CD4-positive, alpha-beta T cell (primary cell): ENCODE measurements at regions not wholly inside any gene's neighbourhood (a gene's known extent, or its start where the extent isn't known, plus 50 kb on each side); places are given as distances from the start of the nearest gene placed in this dataset.

ENCODE experiments used
- ATAC-seq: fragments of 200-7000 bp; cut with Tn5 transposase; one replicate; pipeline ENCODE4 v1.10.0; 2022; ENCODE audit warnings: mild to moderate bottlenecking; ENCODE audit not compliant: poor library complexity
- CTCF ChIA-PET: fragments of 350-600 bp; sonication (Branson Sonifier 250); formaldehyde crosslinking; loops from one replicate; lab custom pipeline; 2021; ENCODE audit warnings: antibody characterized with exemption, inconsistent platforms; lab: Charles Lee
- POLR2A ChIA-PET: fragments of 350-600 bp; sonication (Branson Sonifier 250); formaldehyde crosslinking; loops from one replicate; lab custom pipeline; 2021; ENCODE audit warnings: antibody characterized with exemption, inconsistent platforms; lab: Charles Lee
- DNase-seq, 14 experiments: peaks; one replicate each; pipeline ENCODE4 v3.0.0-alpha.2; 2013 to 2020; ENCODE audit warnings: mixed read lengths in 2 of 14
- H3K27ac ChIP-seq, 2 donors: one replicate each; pipeline versions ENCODE4 v1.5.1 to v1.7.0; 2013; ENCODE audit warnings: low read length in 2 of 2, low read depth in 1 of 2, mild to moderate bottlenecking in 1 of 2
- H3K27me3 ChIP-seq, 2 experiments: 1 replicate in 1 of 2; 2 replicates in 1 of 2; pipeline versions ENCODE4 v1.6.1 to v1.7.0; 2013; ENCODE audit warnings: low read length in 2 of 2, control low read depth in 1 of 2, mild to moderate bottlenecking in 1 of 2, moderate library complexity in 1 of 2; ENCODE audit not compliant: insufficient read depth in 2 of 2, control insufficient read depth in 1 of 2
- H3K36me3 ChIP-seq: one replicate; pipeline ENCODE4 v1.6.1; 2013; ENCODE audit warnings: low read length, control low read depth; ENCODE audit not compliant: insufficient read depth
- H3K4me1 ChIP-seq: one replicate; pipeline ENCODE4 v1.6.1; 2013; ENCODE audit warnings: low read length, control low read depth; ENCODE audit not compliant: insufficient read depth
- H3K4me3 ChIP-seq: one replicate; pipeline ENCODE4 v1.5.1; 2013; ENCODE audit warnings: mild to moderate bottlenecking, low read length, moderate library complexity
- H3K9me3 ChIP-seq, 2 experiments: 1 replicate in 1 of 2; 2 replicates in 1 of 2; pipeline versions ENCODE4 v1.6.1 to v1.7.0; 2013; ENCODE audit warnings: low read length in 2 of 2, mild to moderate bottlenecking in 2 of 2, control low read depth in 1 of 2, moderate library complexity in 1 of 2; ENCODE audit not compliant: control insufficient read depth in 1 of 2, insufficient read depth in 1 of 2
- H3K27ac Mint-ChIP-seq: one replicate; pipeline ENCODE4 v1.8.0; 2020; ENCODE audit warnings: mixed read lengths
- H3K27me3 Mint-ChIP-seq: one replicate; pipeline ENCODE4 v1.8.0; 2021; ENCODE audit warnings: mixed read lengths
- H3K36me3 Mint-ChIP-seq: one replicate; pipeline ENCODE4 v1.8.0; 2021; ENCODE audit warnings: low read depth, mixed read lengths
- H3K4me1 Mint-ChIP-seq: one replicate; pipeline ENCODE4 v1.8.0; 2021; ENCODE audit warnings: low read depth, mixed read lengths
- H3K4me3 Mint-ChIP-seq: one replicate; pipeline ENCODE4 v1.8.0; 2020; ENCODE audit warnings: mild to moderate bottlenecking, mixed read lengths
- H3K9me3 Mint-ChIP-seq: one replicate; pipeline ENCODE4 v1.8.0; 2020; ENCODE audit warnings: mixed read lengths
- CTCF ChIP-seq: fragments of 200-600 bp; IDR thresholded peaks from one replicate; pipeline ENCODE4 v1.8.0; 2022; ENCODE audit warnings: antibody characterized with exemption, mild to moderate bottlenecking
- intact Hi-C, 2 experiments: fragments of 100-400 bp; cut with DNase I in 1 of 2; cut with micrococcal nuclease in 1 of 2; formaldehyde crosslinking; loops; one replicate each; pipeline versions ENCODE4 v1.15.1 to v1.9.0; 2023 to 2025; cut with DNase I, micrococcal nuclease

DNA sequence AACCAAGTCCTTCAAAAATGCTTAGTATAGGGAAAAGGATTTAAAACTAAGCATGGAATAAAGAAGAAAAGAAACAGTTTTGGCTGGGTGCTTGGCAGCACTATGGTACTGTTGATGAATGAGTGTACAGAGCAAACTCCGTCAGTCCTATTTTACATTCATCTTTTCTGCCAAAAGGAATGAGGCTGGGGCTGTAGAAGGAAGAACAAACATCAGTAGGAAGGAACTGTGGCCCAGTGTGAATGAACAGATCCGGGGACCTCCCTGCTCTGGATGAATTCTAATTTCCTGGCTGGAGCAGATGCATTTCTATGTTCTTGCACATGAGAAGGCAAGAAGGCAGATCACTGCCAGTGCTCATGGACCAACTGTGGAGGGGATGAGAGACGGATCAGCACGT, 474.0 kb upstream of the MEIS1 start:
- DNase-seq = no peak

DNA sequence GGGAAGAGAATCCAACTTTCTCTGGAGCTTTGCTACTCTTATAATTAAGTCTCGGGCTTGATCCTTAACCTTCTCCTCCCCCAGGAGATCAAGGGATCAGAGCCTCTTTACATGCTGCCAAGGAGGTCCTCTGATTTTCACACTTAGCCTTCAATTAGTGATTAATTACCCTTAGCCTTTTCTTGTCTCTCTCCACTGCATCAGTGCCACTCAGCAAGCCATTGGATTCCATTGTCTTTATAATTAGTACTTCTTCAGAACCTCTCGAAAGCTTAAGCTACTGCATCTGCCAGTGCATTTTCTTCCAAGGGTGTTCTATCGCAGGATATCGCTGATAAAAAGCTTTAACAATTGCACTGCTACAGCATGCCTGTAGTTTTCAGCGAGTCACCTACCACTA, 477.0 kb upstream of the MEIS1 start:
- Mint-ChIP-seq H3K4me3 (no peak overlapping the region), H3K27ac (no peak overlapping the region), H3K4me1 (no peaks in the 10 kb centered on the region), H3K27me3 (no peaks in the 10 kb centered on the region), H3K9me3 (peaks cover 20% of the 10 kb centered on the region), H3K36me3 (no peaks in the 10 kb centered on the region)
- intact Hi-C loops = no loop called here
- Histone ChIP-seq H3K4me3 (no peak overlapping the region), H3K9me3 (no peaks in the 10 kb centered on the region), H3K36me3 (no peaks in the 10 kb centered on the region), H3K27me3 (no peaks in the 10 kb centered on the region), H3K4me1 (no peaks in the 10 kb centered on the region), H3K27ac (no peak overlapping the region)
- no peak for TF ChIP-seq CTCF
- ATAC-seq (no peak), DNase-seq (no peak)
- CTCF ChIA-PET = no interaction called here
- POLR2A ChIA-PET = no interaction called here

More for the DNA sequence above, 474.0 kb upstream of the MEIS1 start:
- ChIA-PET CTCF (no interaction called here), POLR2A (no interaction called here)
- Histone ChIP-seq H3K27ac (no peak overlapping the region), H3K4me3 (no peak overlapping the region), H3K36me3 (no peaks in the 10 kb centered on the region), H3K4me1 (no peaks in the 10 kb centered on the region), H3K9me3 (no peaks in the 10 kb centered on the region), H3K27me3 (no peaks in the 10 kb centered on the region)
- Mint-ChIP-seq H3K27me3 (no peaks in the 10 kb centered on the region), H3K27ac (no peak overlapping the region), H3K36me3 (no peaks in the 10 kb centered on the region), H3K4me3 (no peak overlapping the region), H3K9me3 (peaks cover 20% of the 10 kb centered on the region), H3K4me1 (no peaks in the 10 kb centered on the region)
- ATAC-seq = no peak
- no peak for TF ChIP-seq CTCF
- intact Hi-C loops = no loop called here

DNA sequence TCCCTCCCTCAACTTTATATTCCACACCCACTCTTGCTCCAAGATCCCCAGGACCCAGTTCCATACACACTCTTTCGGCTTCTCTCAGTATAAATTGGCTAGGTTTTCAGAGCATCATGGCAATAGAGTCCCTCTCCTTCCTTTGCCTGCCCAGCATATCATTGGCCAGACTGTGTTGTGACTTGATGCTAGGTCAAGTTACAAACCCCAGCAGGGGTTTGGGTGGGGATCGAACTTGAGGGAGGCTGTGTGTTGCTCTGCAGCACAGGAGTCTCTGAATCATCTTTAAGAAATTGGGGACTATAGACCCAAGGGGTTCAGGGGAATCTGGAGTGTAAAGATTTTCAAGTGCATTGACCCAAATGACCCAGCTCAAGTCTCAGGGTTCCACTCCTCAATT, 477.5 kb upstream of the MEIS1 start:
- H3K9me3 ChIP-seq = no peaks in the 10 kb centered on the region
- CTCF ChIA-PET = no interaction called here
- TF ChIP-seq CTCF = no peak
- H3K27me3 ChIP-seq = no peaks in the 10 kb centered on the region
- no peak overlapping the region for H3K27ac Mint-ChIP-seq
- no peaks in the 10 kb centered on the region for H3K36me3 Mint-ChIP-seq
- H3K27me3 Mint-ChIP-seq = no peaks in the 10 kb centered on the region
- no peaks in the 10 kb centered on the region for H3K4me1 ChIP-seq
- H3K4me3 ChIP-seq = no peak overlapping the region
- no peak for DNase-seq
- no peaks in the 10 kb centered on the region for H3K36me3 ChIP-seq
- H3K4me1 Mint-ChIP-seq = no peaks in the 10 kb centered on the region
- H3K4me3 Mint-ChIP-seq = no peak overlapping the region
- intact Hi-C loops = no loop called here
- ATAC-seq = no peak
- POLR2A ChIA-PET = no interaction called here
- no peak overlapping the region for H3K27ac ChIP-seq
- peaks cover 16% of the 10 kb centered on the region for H3K9me3 Mint-ChIP-seq
